ENCODE measurements at regions not wholly inside any gene's neighbourhood (a gene's known extent, or its start where the extent isn't known, plus 50 kb on each side); places are given as distances from the start of the nearest gene placed in this dataset.

- H3K4me3 ChIP-seq (ENCODE audit: low read length): no peak overlapping the region
- no peaks in the 10 kb centered on the region for H3K4me1 ChIP-seq (ENCODE audit: control insufficient read depth, insufficient read depth, low read length)
Measured at GRCh38 chr2:146870691-146871090, 974.1 kb upstream of the ACVR2A start.

GRCh38 chr2:146869328-146869727 is 975.5 kb upstream of the ACVR2A start:
- Histone ChIP-seq H3K27me3 (ENCODE audit: control insufficient read depth, insufficient read depth, low read length) (no peaks in the 10 kb centered on the region), H3K9ac (ENCODE audit: low read length) (no peak overlapping the region), H3K4me1 (ENCODE audit: control insufficient read depth, insufficient read depth, low read length) (no peaks in the 10 kb centered on the region), H3K36me3 (ENCODE audit: control insufficient read depth, insufficient read depth, low read length) (no peaks in the 10 kb centered on the region), H3K4me3 (ENCODE audit: low read length) (no peak overlapping the region), H3K27ac (ENCODE audit: low read depth, low read length) (no peak overlapping the region)

More at GRCh38 chr2:146870691-146871090, 974.1 kb upstream of the ACVR2A start:
- Histone ChIP-seq H3K27ac (ENCODE audit: low read depth, low read length) (no peak overlapping the region), H3K9ac (ENCODE audit: low read length) (no peak overlapping the region), H3K27me3 (ENCODE audit: control insufficient read depth, insufficient read depth, low read length) (no peaks in the 10 kb centered on the region), H3K36me3 (ENCODE audit: control insufficient read depth, insufficient read depth, low read length) (no peaks in the 10 kb centered on the region)

DNA sequence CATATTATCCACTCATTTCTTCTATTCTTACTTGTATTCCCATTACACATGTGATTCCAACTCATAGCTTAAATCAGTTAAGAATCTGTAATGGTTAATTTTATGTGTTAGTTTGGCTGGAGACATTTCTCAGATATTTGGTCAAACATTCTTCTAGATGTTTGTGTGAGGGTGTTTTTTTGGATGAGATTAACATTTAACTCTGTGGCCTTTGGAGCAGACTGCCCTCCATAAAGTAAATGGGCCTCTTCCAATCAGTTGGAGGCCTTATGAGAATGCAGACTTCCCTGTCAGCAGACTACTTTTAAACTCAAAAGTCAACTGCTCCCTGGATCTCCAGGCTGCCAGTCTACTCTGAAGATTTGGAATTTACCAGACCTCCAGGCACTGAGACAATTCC is 976.8 kb upstream of the ACVR2A start:
- Histone ChIP-seq H3K4me3 (ENCODE audit: low read length) (no peak overlapping the region), H3K36me3 (ENCODE audit: control insufficient read depth, insufficient read depth, low read length) (no peaks in the 10 kb centered on the region), H3K9ac (ENCODE audit: low read length) (no peak overlapping the region), H3K27ac (ENCODE audit: low read depth, low read length) (no peak overlapping the region), H3K27me3 (ENCODE audit: control insufficient read depth, insufficient read depth, low read length) (no peaks in the 10 kb centered on the region), H3K4me1 (ENCODE audit: control insufficient read depth, insufficient read depth, low read length) (no peaks in the 10 kb centered on the region)

GRCh38 chr2:146867477-146867986 is 977.3 kb upstream of the ACVR2A start:
- no peaks in the 10 kb centered on the region for H3K27me3 ChIP-seq (ENCODE audit: control insufficient read depth, insufficient read depth, low read length)
- H3K4me3 ChIP-seq (ENCODE audit: low read length): no peak overlapping the region
- H3K36me3 ChIP-seq (ENCODE audit: control insufficient read depth, insufficient read depth, low read length): no peaks in the 10 kb centered on the region
- H3K27ac ChIP-seq (ENCODE audit: low read depth, low read length): no peak overlapping the region
- no peak overlapping the region for H3K9ac ChIP-seq (ENCODE audit: low read length)
- H3K4me1 ChIP-seq (ENCODE audit: control insufficient read depth, insufficient read depth, low read length): no peaks in the 10 kb centered on the region

- Histone ChIP-seq H3K27ac (ENCODE audit: low read depth, low read length) (no peak overlapping the region), H3K4me3 (ENCODE audit: low read length) (no peak overlapping the region), H3K9ac (ENCODE audit: low read length) (no peak overlapping the region), H3K4me1 (ENCODE audit: control insufficient read depth, insufficient read depth, low read length) (no peaks in the 10 kb centered on the region), H3K27me3 (ENCODE audit: control insufficient read depth, insufficient read depth, low read length) (no peaks in the 10 kb centered on the region), H3K36me3 (ENCODE audit: control insufficient read depth, insufficient read depth, low read length) (no peaks in the 10 kb centered on the region)
Measured at GRCh38 chr2:146853741-146854444, 990.9 kb upstream of the ACVR2A start.

GRCh38 chr2:146852661-146853060 is 992.2 kb upstream of the ACVR2A start:
- Histone ChIP-seq H3K27me3 (ENCODE audit: control insufficient read depth, insufficient read depth, low read length) (no peaks in the 10 kb centered on the region), H3K36me3 (ENCODE audit: control insufficient read depth, insufficient read depth, low read length) (no peaks in the 10 kb centered on the region), H3K27ac (ENCODE audit: low read depth, low read length) (no peak overlapping the region), H3K4me1 (ENCODE audit: control insufficient read depth, insufficient read depth, low read length) (no peaks in the 10 kb centered on the region), H3K9ac (ENCODE audit: low read length) (no peak overlapping the region), H3K4me3 (ENCODE audit: low read length) (no peak overlapping the region)

GRCh38 chr2:146850746-146851145 is 994.1 kb upstream of the ACVR2A start:
- Histone ChIP-seq H3K27me3 (ENCODE audit: control insufficient read depth, insufficient read depth, low read length) (no peaks in the 10 kb centered on the region), H3K27ac (ENCODE audit: low read depth, low read length) (no peak overlapping the region), H3K9ac (ENCODE audit: low read length) (no peak overlapping the region), H3K4me1 (ENCODE audit: control insufficient read depth, insufficient read depth, low read length) (no peaks in the 10 kb centered on the region), H3K36me3 (ENCODE audit: control insufficient read depth, insufficient read depth, low read length) (no peaks in the 10 kb centered on the region), H3K4me3 (ENCODE audit: low read length) (no peak overlapping the region)

DNA sequence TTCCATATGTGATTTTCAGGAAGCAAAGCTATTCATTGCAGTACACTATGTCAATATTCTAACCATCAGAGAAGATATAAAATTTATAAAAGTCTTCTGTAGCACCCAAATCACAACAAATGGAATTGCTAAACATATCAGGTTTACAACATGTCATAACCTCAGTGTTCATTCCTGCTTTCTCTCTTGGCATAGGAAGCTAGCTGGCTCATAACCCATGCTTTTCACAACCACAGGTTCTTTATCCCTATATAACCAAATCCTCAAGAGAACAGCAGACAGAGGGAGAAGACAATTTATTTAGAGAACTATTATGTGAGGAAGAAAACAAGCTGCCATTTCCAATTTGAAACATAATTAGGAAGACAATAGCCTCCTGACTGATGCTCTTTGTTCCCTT is 997.0 kb upstream of the ACVR2A start:
- Histone ChIP-seq H3K27me3 (ENCODE audit: control insufficient read depth, insufficient read depth, low read length) (no peaks in the 10 kb centered on the region), H3K27ac (ENCODE audit: low read depth, low read length) (no peak overlapping the region), H3K4me1 (ENCODE audit: control insufficient read depth, insufficient read depth, low read length) (no peaks in the 10 kb centered on the region), H3K36me3 (ENCODE audit: control insufficient read depth, insufficient read depth, low read length) (no peaks in the 10 kb centered on the region), H3K9ac (ENCODE audit: low read length) (no peak overlapping the region), H3K4me3 (ENCODE audit: low read length) (no peak overlapping the region)

DNA sequence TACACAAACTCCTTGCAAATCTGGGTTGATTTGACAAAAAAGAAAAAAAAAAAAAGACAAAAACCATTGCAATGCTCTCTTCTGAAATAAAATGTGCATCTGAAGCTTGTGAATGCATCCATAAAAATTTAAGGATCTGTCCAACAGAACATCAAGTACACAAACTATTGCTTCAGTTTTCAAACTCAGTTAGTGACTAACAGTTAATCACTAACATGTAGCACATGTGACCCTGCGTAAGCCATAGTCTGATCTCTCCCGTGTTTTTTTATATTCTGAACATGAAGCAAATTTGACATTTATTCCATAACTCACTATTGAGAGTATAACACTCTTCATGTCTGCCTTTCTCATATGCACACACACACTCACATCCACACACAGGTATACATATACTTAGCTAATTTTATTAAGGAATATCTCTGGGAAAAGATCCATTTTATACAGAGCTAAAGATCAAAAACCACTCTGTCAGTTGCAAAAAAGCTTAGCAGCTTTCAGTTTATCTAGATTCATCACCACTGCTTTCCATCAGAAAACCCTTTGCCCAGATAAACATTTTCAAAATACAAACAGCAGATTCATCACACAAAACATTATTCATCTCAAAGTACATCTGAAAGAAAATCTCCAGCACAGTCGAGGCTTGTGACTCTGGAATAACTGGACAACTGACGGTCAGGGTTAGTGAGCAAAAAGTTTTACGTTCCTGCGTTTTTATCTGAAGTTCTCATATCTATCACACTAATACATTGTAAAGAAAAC is 1000.4 kb upstream of the ACVR2A start:
- H3K4me1 ChIP-seq (ENCODE audit: control insufficient read depth, insufficient read depth, low read length): no peaks in the 10 kb centered on the region
- H3K27ac ChIP-seq (ENCODE audit: low read depth, low read length): no peak overlapping the region
- H3K4me3 ChIP-seq (ENCODE audit: low read length): no peak overlapping the region
- H3K36me3 ChIP-seq (ENCODE audit: control insufficient read depth, insufficient read depth, low read length): no peaks in the 10 kb centered on the region
- H3K9ac ChIP-seq (ENCODE audit: low read length): no peak overlapping the region
- H3K27me3 ChIP-seq (ENCODE audit: control insufficient read depth, insufficient read depth, low read length): no peaks in the 10 kb centered on the region

- H3K36me3 ChIP-seq (ENCODE audit: control insufficient read depth, insufficient read depth, low read length): no peaks in the 10 kb centered on the region
- no peak overlapping the region for H3K4me3 ChIP-seq (ENCODE audit: low read length)
- no peaks in the 10 kb centered on the region for H3K4me1 ChIP-seq (ENCODE audit: control insufficient read depth, insufficient read depth, low read length)
- H3K27ac ChIP-seq (ENCODE audit: low read depth, low read length): no peak overlapping the region
- no peak overlapping the region for H3K9ac ChIP-seq (ENCODE audit: low read length)
- H3K27me3 ChIP-seq (ENCODE audit: control insufficient read depth, insufficient read depth, low read length): no peaks in the 10 kb centered on the region
Measured at GRCh38 chr2:146837857-146838256, 1007.0 kb upstream of the ACVR2A start.

- Histone ChIP-seq H3K27me3 (ENCODE audit: control insufficient read depth, insufficient read depth, low read length) (no peaks in the 10 kb centered on the region), H3K36me3 (ENCODE audit: control insufficient read depth, insufficient read depth, low read length) (no peaks in the 10 kb centered on the region), H3K4me3 (ENCODE audit: low read length) (no peak overlapping the region), H3K9ac (ENCODE audit: low read length) (no peak overlapping the region), H3K27ac (ENCODE audit: low read depth, low read length) (no peak overlapping the region), H3K4me1 (ENCODE audit: control insufficient read depth, insufficient read depth, low read length) (no peaks in the 10 kb centered on the region)
Measured at GRCh38 chr2:146826388-146826787, 1018.4 kb upstream of the ACVR2A start.

GRCh38 chr2:146821836-146822316 is 1023.0 kb upstream of the ACVR2A start:
- Histone ChIP-seq H3K36me3 (ENCODE audit: control insufficient read depth, insufficient read depth, low read length) (no peaks in the 10 kb centered on the region), H3K4me3 (ENCODE audit: low read length) (no peak overlapping the region), H3K4me1 (ENCODE audit: control insufficient read depth, insufficient read depth, low read length) (no peaks in the 10 kb centered on the region), H3K27ac (ENCODE audit: low read depth, low read length) (no peak overlapping the region), H3K27me3 (ENCODE audit: control insufficient read depth, insufficient read depth, low read length) (no peaks in the 10 kb centered on the region), H3K9ac (ENCODE audit: low read length) (no peak overlapping the region)

Data from rectal smooth muscle tissue (tissue), 1 donor.